ENCODE measurements at regions not wholly inside any gene's neighbourhood (a gene's known extent, or its start where the extent isn't known, plus 50 kb on each side); places are given as distances from the start of the nearest gene placed in this dataset.

GRCh38 chr3:103729547-103729946, 1294.7 kb downstream of the ZPLD1 start:
- no peak for DNase-seq (ENCODE audit: extremely low read depth, low read depth)
- TF ChIP-seq, protein P1, sequence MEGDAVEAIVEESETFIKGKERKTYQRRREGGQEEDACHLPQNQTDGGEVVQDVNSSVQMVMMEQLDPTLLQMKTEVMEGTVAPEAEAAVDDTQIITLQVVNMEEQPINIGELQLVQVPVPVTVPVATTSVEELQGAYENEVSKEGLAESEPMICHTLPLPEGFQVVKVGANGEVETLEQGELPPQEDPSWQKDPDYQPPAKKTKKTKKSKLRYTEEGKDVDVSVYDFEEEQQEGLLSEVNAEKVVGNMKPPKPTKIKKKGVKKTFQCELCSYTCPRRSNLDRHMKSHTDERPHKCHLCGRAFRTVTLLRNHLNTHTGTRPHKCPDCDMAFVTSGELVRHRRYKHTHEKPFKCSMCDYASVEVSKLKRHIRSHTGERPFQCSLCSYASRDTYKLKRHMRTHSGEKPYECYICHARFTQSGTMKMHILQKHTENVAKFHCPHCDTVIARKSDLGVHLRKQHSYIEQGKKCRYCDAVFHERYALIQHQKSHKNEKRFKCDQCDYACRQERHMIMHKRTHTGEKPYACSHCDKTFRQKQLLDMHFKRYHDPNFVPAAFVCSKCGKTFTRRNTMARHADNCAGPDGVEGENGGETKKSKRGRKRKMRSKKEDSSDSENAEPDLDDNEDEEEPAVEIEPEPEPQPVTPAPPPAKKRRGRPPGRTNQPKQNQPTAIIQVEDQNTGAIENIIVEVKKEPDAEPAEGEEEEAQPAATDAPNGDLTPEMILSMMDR (IDR thresholded peaks at IDR 0.05; ENCODE audit: low read depth, low read length, missing control alignments), result no peak
- no peak overlapping the region for H3K4me3 ChIP-seq (replicated peaks; ENCODE audit: low read depth, low read length)

DNA sequence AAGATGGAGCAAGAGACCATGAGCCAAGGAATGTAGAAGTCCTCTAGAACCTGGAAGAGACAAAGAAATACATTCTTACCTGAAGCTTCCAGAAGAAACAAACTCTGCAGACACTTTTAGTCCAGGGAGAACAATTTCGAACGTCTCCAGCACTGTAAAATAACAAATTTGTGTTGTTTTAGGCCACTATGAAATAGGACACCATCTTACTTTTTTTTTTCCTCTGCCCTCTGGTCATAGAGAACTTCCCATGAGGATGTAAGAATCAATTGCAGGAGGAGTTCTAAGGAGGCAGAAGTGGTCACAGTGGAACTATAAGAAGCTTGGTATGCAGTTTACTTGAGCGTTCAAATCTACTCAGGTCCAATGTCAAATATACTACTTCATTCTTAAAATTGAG, 1295.9 kb downstream of the ZPLD1 start:
- TF ChIP-seq, protein P1 (IDR thresholded peaks at IDR 0.05; ENCODE audit: low read depth, low read length, missing control alignments), result no peak
- H3K4me3 ChIP-seq (replicated peaks; ENCODE audit: low read depth, low read length), result no peak overlapping the region
- DNase-seq (ENCODE audit: extremely low read depth, low read depth), result no peak

- TF ChIP-seq, protein P1 (IDR thresholded peaks at IDR 0.05; ENCODE audit: low read depth, low read length, missing control alignments), result no peak
- H3K4me3 ChIP-seq (replicated peaks; ENCODE audit: low read depth, low read length), result no peak overlapping the region
- no peak for DNase-seq (ENCODE audit: extremely low read depth, low read depth)
Measured at GRCh38 chr3:103752986-103753385, 1318.2 kb downstream of the ZPLD1 start.

DNA sequence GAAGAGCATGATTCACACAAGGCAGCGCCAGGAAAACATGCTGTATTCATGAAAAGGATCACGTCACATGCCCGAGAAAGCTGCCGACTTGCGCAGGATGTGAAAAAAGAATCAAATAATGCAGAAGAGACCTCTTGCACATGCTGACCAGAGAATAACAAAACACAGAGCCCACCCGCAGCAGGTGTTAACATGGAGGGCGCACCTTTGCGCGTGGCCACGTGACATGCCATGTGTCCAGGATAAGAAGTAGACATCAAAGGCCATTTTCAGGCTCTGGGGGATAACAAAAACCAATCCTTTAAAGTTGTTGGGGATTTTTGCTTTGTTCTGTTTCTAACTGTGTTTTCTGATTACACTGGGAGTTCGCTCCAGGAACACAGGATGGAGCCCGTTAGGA, 1332.8 kb downstream of the ZPLD1 start:
- no peak overlapping the region for H3K4me3 ChIP-seq (replicated peaks; ENCODE audit: low read depth, low read length)
- no peak for DNase-seq (ENCODE audit: extremely low read depth, low read depth)
- TF ChIP-seq, protein P1 (IDR thresholded peaks at IDR 0.05; ENCODE audit: low read depth, low read length, missing control alignments), result no peak

DNA sequence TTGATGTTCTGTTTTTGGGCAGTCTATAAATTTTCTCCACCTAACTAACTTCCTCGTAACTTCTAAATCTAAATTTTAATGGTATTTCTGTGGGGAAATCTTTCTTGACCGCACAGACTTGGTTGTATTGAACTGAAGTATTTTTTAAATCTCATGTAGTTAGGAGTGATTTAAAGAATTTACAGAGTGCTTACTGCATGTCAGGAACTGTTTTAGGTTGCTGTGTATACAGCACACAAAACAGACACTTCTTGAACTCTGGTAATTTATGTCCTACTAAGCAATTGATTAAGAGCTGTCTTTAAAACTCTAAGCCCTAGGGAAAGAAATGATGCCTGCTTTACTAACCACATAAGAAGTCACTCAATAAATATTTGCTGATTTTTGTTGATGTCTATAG, 1350.2 kb downstream of the ZPLD1 start:
- TF ChIP-seq, protein P1 (IDR thresholded peaks at IDR 0.05; ENCODE audit: low read depth, low read length, missing control alignments), result no peak
- DNase-seq (ENCODE audit: extremely low read depth, low read depth), result no peak
- no peak overlapping the region for H3K4me3 ChIP-seq (replicated peaks; ENCODE audit: low read depth, low read length)

- TF ChIP-seq, protein P1 (IDR thresholded peaks at IDR 0.05; ENCODE audit: low read depth, low read length, missing control alignments), result no peak
- DNase-seq (ENCODE audit: extremely low read depth, low read depth), result no peak
- no peak overlapping the region for H3K4me3 ChIP-seq (replicated peaks; ENCODE audit: low read depth, low read length)
Measured at GRCh38 chr3:103785537-103785936, 1350.7 kb downstream of the ZPLD1 start.

DNA sequence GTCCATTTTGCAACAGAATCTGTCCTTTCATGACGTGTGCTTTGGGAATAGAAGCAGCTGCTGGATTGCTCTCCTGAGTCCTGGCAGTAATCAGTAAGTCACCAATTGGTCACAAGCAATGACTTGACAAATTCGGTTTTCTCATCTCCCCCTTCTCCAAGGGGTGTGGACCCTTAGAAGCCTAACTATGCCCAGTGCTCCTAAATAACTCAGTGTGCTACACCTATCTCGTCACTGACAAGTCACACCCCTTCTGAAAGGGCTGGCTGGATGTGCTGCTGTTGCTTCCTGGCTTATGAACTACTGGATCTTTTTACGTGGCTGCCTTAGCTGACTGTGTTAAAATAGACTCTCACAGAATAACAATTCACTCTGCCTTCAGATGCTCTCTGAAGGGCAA, 1351.5 kb downstream of the ZPLD1 start:
- TF ChIP-seq, protein P1 (IDR thresholded peaks at IDR 0.05; ENCODE audit: low read depth, low read length, missing control alignments), result no peak
- no peak overlapping the region for H3K4me3 ChIP-seq (replicated peaks; ENCODE audit: low read depth, low read length)
- DNase-seq (ENCODE audit: extremely low read depth, low read depth), result no peak

Measured in HFF-Myc (cell line).